SK-N-SH (cell line): ENCODE measurements at regions not wholly inside any gene's neighbourhood (a gene's known extent, or its start where the extent isn't known, plus 50 kb on each side); places are given as distances from the start of the nearest gene placed in this dataset.

Source experiments
- CTCF ChIA-PET: fragments of 300-600, 350-600 bp; formaldehyde crosslinking; extraction: SDS; loops from one replicate; lab custom pipeline; 2021; lab: Yijun Ruan, JAX
- POLR2A ChIA-PET: fragments of 350-600 bp; sonication (Branson Sonifier 250); formaldehyde crosslinking; extraction: SDS; loops from one replicate; lab custom pipeline; 2020; ENCODE audit warnings: antibody characterized with exemption, inconsistent platforms; lab: Yijun Ruan, JAX
- DNase-seq: peaks from one replicate; pipeline ENCODE4 v3.0.0; 2012
- H2AFZ ChIP-seq: fragments of 200-600 bp; sonication (generic); 2 replicates; pipeline ENCODE4 v1.8.1; 2016; ENCODE audit warnings: antibody characterized with exemption, mild to moderate bottlenecking, low read depth
- H3F3A ChIP-seq: fragments of 200-600 bp; sonication (generic); replicated peaks from 2 replicates; pipeline ENCODE3; 2016; ENCODE audit warnings: antibody characterized with exemption, mild to moderate bottlenecking; ENCODE audit not compliant: insufficient read depth
- H3K27ac ChIP-seq, 2 experiments: fragments of 200-500 bp in 1 of 2; fragments of 200-600 bp in 1 of 2; sonication (Bioruptor generic) in 1 of 2; sonication (generic), shearing (Covaris generic) in 1 of 2; 2 replicates each; pipeline versions ENCODE4 v1.5.1 to v1.6.1; 2014 to 2016; ENCODE audit warnings: low read depth in 2 of 2, inconsistent platforms in 1 of 2, low read length in 1 of 2, mild to moderate bottlenecking in 1 of 2, mixed read lengths in 1 of 2
- H3K27me3 ChIP-seq: fragments of 200-600 bp; sonication (generic), shearing (Covaris generic); 2 replicates; pipeline ENCODE4 v1.6.1; 2016; ENCODE audit warnings: mixed run types; ENCODE audit not compliant: insufficient read depth
- H3K36me3 ChIP-seq, 2 experiments: fragments of 200-500 bp in 1 of 2; fragments of 200-600 bp in 1 of 2; sonication (Bioruptor generic) in 1 of 2; sonication (generic) in 1 of 2; replicated peaks in 1 of 2; 2 replicates each; pipeline versions ENCODE3 to v1.5.1; 2014 to 2016; ENCODE audit warnings: low read length in 1 of 2, mild to moderate bottlenecking in 1 of 2; ENCODE audit not compliant: insufficient read depth in 2 of 2, control insufficient read depth in 1 of 2
- H3K4me1 ChIP-seq, 2 experiments: fragments of 200-500 bp in 1 of 2; fragments of 200-600 bp in 1 of 2; sonication (Bioruptor generic) in 1 of 2; sonication (generic), shearing (Covaris generic) in 1 of 2; 2 replicates each; pipeline versions ENCODE4 v1.5.1 to v1.6.1; 2014 to 2016; ENCODE audit warnings: low read depth in 1 of 2, low read length in 1 of 2, mixed run types in 1 of 2; ENCODE audit not compliant: insufficient read depth in 2 of 2, control insufficient read depth in 1 of 2
- H3K4me2 ChIP-seq: fragments of 200-600 bp; sonication (generic), shearing (Covaris generic); 2 replicates; pipeline ENCODE4 v1.6.1; 2017; ENCODE audit warnings: mixed run types
- H3K4me3 ChIP-seq, 2 experiments: fragments of 200-500 bp in 1 of 2; fragments of 200-600 bp in 1 of 2; sonication (Bioruptor generic) in 1 of 2; sonication (generic), shearing (Covaris generic) in 1 of 2; 2 replicates each; pipeline versions ENCODE4 v1.5.1 to v1.8.1; 2014 to 2016; ENCODE audit warnings: low read depth in 2 of 2, inconsistent platforms in 1 of 2, low read length in 1 of 2, mild to moderate bottlenecking in 1 of 2, mixed read lengths in 1 of 2, moderate library complexity in 1 of 2
- H3K79me2 ChIP-seq: fragments of 200-600 bp; sonication (generic); 2 replicates; pipeline ENCODE4 v1.8.1; 2017; ENCODE audit warnings: mild to moderate bottlenecking; ENCODE audit not compliant: insufficient read depth
- H3K9ac ChIP-seq: fragments of 200-600 bp; sonication (generic); 2 replicates; pipeline ENCODE4 v1.6.1; 2017; ENCODE audit warnings: mixed run types
- H3K9me2 ChIP-seq: fragments of 200-600 bp; sonication (generic); 2 replicates; pipeline ENCODE4 v1.6.1; 2017; ENCODE audit warnings: mixed run types
- H3K9me3 ChIP-seq: fragments of 200-600 bp; sonication (generic); 2 replicates; pipeline ENCODE4 v1.6.1; 2017; ENCODE audit warnings: mixed run types, mild to moderate bottlenecking, moderate library complexity
- H4K20me1 ChIP-seq: fragments of 200-600 bp; sonication (generic); 2 replicates; pipeline ENCODE4 v1.6.1; 2017; ENCODE audit warnings: mild to moderate bottlenecking, mixed run types; ENCODE audit not compliant: insufficient read depth
- CHD2 ChIP-seq: fragments of 150-350 bp; IDR thresholded peaks from 2 replicates; pipeline ENCODE4 v1.6.1; 2018; ENCODE audit warnings: low read length; ENCODE audit not compliant: partially characterized antibody
- CTCF ChIP-seq: fragments of 200-600 bp; sonication (generic); IDR thresholded peaks from 2 replicates; pipeline ENCODE4 v1.6.1; 2017; ENCODE audit warnings: antibody characterized with exemption, mild to moderate bottlenecking, moderate library complexity
- ELF1 ChIP-seq: IDR thresholded peaks from 2 replicates; pipeline ENCODE4 v1.4.0; 2012
- EZH2phosphoT487 ChIP-seq: fragments of 200-600 bp; sonication (generic); IDR thresholded peaks from 2 replicates; pipeline ENCODE4 v1.6.1; 2017; ENCODE audit warnings: low read depth, mixed run types, mild to moderate bottlenecking, antibody characterized with exemption, moderate library complexity, borderline replicate concordance
- FOSL2 ChIP-seq: IDR thresholded peaks from 2 replicates; pipeline ENCODE4 v1.4.0; 2012; ENCODE audit warnings: low read depth, mild to moderate bottlenecking, moderate library complexity, borderline replicate concordance
- FOXM1 ChIP-seq: IDR thresholded peaks from 2 replicates; pipeline ENCODE4 v1.4.0; 2012; ENCODE audit warnings: low read depth, mild to moderate bottlenecking
- MAX ChIP-seq: IDR thresholded peaks from 2 replicates; pipeline ENCODE4 v1.4.0; 2012; ENCODE audit warnings: low read depth
- NFIC ChIP-seq: IDR thresholded peaks from 2 replicates; pipeline ENCODE4 v1.4.0; 2012; ENCODE audit warnings: borderline replicate concordance
- NRF1 ChIP-seq: IDR thresholded peaks from 2 replicates; pipeline ENCODE4 v1.6.1; 2012; ENCODE audit warnings: low read depth, mild to moderate bottlenecking, low read length
- POLR2AphosphoS5 ChIP-seq: IDR thresholded peaks from 2 replicates; pipeline ENCODE4 v1.6.1; 2012; ENCODE audit warnings: low read depth, low read length
- RAD21 ChIP-seq: IDR thresholded peaks from 2 replicates; pipeline ENCODE4 v1.6.1; 2012; ENCODE audit warnings: mild to moderate bottlenecking, low read length
- RXRA ChIP-seq: IDR thresholded peaks from 2 replicates; pipeline ENCODE4 v1.4.0; 2012; ENCODE audit warnings: low read depth, mild to moderate bottlenecking, borderline replicate concordance
- SIN3A ChIP-seq: IDR thresholded peaks from 2 replicates; pipeline ENCODE4 v1.6.1; 2012; ENCODE audit warnings: low read depth, mild to moderate bottlenecking, low read length, moderate library complexity, borderline replicate concordance
- TCF12 ChIP-seq: IDR thresholded peaks from 2 replicates; pipeline ENCODE4 v1.4.0; 2012
- ZBTB33 ChIP-seq: IDR thresholded peaks from 2 replicates; pipeline ENCODE4 v1.4.0; 2012; ENCODE audit warnings: low read depth, borderline replicate concordance
- WGBS: methylation state at CpG from one replicate; pipeline ENCODE4 v1.1.6; 2017; ENCODE audit warnings: low lambda C conversion rate; 5-methylcytosine and 5-hydroxymethylcytosine counted together

- H3K27ac ChIP-seq, result no peak overlapping the region
- POLR2A ChIA-PET, result no interaction called here
- no peak overlapping the region for H3K9ac ChIP-seq
- H4K20me1 ChIP-seq, result no peaks in the 10 kb centered on the region
- H3F3A ChIP-seq, result no peaks in the 10 kb centered on the region
- no peaks in the 10 kb centered on the region for H3K79me2 ChIP-seq
- no peak for DNase-seq
- no peaks in the 10 kb centered on the region for H3K36me3 ChIP-seq
- CTCF ChIA-PET, result no interaction called here
- H3K9me2 ChIP-seq, result no peaks in the 10 kb centered on the region
- H3K4me2 ChIP-seq, result no peak overlapping the region
- H3K4me3 ChIP-seq, result no peak overlapping the region
- H3K4me1 ChIP-seq, result no peaks in the 10 kb centered on the region
- peaks cover 4% of the 10 kb centered on the region; the same call in 1 of the 2 replicates for H3K9me3 ChIP-seq
- H2AFZ ChIP-seq, result no peak overlapping the region
- H3K27me3 ChIP-seq, result no peaks in the 10 kb centered on the region
- TF ChIP-seq TCF12 (no peak), ELF1 (no peak), RXRA (no peak), RAD21 (no peak), POLR2AphosphoS5 (no peak)
These were observed 1419.4 kb upstream of the CELF4 start for GRCh38 chr18:38984968-38985367.

- H3K27me3 ChIP-seq, result no peaks in the 10 kb centered on the region
- no peaks in the 10 kb centered on the region for H3F3A ChIP-seq
- no peak overlapping the region for H3K4me3 ChIP-seq
- H3K36me3 ChIP-seq, result no peaks in the 10 kb centered on the region
- peaks cover 4% of the 10 kb centered on the region; the same call in 1 of the 2 replicates for H3K9me3 ChIP-seq
- H3K4me1 ChIP-seq, result no peaks in the 10 kb centered on the region
- no peak overlapping the region for H3K4me2 ChIP-seq
- H3K27ac ChIP-seq, result no peak overlapping the region
- H3K9ac ChIP-seq, result no peak overlapping the region
- no peak for DNase-seq
- TF ChIP-seq ZBTB33 (no peak), NRF1 (no peak), POLR2AphosphoS5 (no peak), FOSL2 (no peak), NFIC (no peak), CHD2 (no peak), EZH2phosphoT487 (no peak), FOXM1 (no peak), MAX (no peak), CTCF (no peak), SIN3A (no peak)
- no peaks in the 10 kb centered on the region for H3K79me2 ChIP-seq
- no peaks in the 10 kb centered on the region for H3K9me2 ChIP-seq
- no peaks in the 10 kb centered on the region for H4K20me1 ChIP-seq
- 14% methylated on average over 1 of the region's 1 CpG for WGBS
- no peak overlapping the region for H2AFZ ChIP-seq
- POLR2A ChIA-PET, result no interaction called here
- CTCF ChIA-PET, result no interaction called here
These were observed 1416.5 kb upstream of the CELF4 start for GRCh38 chr18:38982072-38982471.
